ENCODE measurements at regions not wholly inside any gene's neighbourhood (a gene's known extent, or its start where the extent isn't known, plus 50 kb on each side); places are given as distances from the start of the nearest gene placed in this dataset.

- TF ChIP-seq RAD21 (conservative IDR thresholded peaks at IDR 0.05) (no peak), CTCF (IDR thresholded peaks at IDR 0.05; ENCODE audit: poor library complexity, severe bottlenecking) (no peak), EZH2 (IDR thresholded peaks at IDR 0.05; ENCODE audit: borderline replicate concordance, insufficient read depth, low read length, poor library complexity, severe bottlenecking) (no peak), MXI1 (conservative IDR thresholded peaks at IDR 0.05; ENCODE audit: poor library complexity, severe bottlenecking) (no peak), SMC3 (conservative IDR thresholded peaks at IDR 0.05; ENCODE audit: poor library complexity) (no peak), POLR2AphosphoS5 (IDR thresholded peaks at IDR 0.05) (no peak), EP300 (conservative IDR thresholded peaks at IDR 0.05; ENCODE audit: poor library complexity, severe bottlenecking) (no peak), TAF1 (IDR thresholded peaks at IDR 0.05; ENCODE audit: low read depth) (no peak), REST (IDR thresholded peaks at IDR 0.05; ENCODE audit: borderline replicate concordance) (no peak)
Observed at GRCh38 chr5:88390096-88390441, 121.4 kb upstream of the TMEM161B start.

All from neural cell (in vitro differentiated cells).